Sigmoid colon (tissue), 3 donors: ENCODE measurements at regions not wholly inside any gene's neighbourhood (a gene's known extent, or its start where the extent isn't known, plus 50 kb on each side); places are given as distances from the start of the nearest gene placed in this dataset.

Experiments used
- POLR2A ChIP-seq, 2 donors: fragments of 450-650 bp; IDR thresholded peaks; one replicate each; pipeline ENCODE4 v1.6.1; 2016; ENCODE audit warnings: antibody characterized with exemption in 2 of 2, mild to moderate bottlenecking in 2 of 2, moderate library complexity in 2 of 2
- TF ChIP-seq, protein P1 (sequence below), 4 experiments: fragments of 450-650 bp in 3 of 4; fragments of 200-600 bp in 1 of 4; IDR thresholded peaks; one replicate each; pipeline ENCODE4 v1.5.1; 2016 to 2019; ENCODE audit warnings: antibody characterized with exemption in 4 of 4, mild to moderate bottlenecking in 3 of 4, moderate library complexity in 2 of 4

DNA sequence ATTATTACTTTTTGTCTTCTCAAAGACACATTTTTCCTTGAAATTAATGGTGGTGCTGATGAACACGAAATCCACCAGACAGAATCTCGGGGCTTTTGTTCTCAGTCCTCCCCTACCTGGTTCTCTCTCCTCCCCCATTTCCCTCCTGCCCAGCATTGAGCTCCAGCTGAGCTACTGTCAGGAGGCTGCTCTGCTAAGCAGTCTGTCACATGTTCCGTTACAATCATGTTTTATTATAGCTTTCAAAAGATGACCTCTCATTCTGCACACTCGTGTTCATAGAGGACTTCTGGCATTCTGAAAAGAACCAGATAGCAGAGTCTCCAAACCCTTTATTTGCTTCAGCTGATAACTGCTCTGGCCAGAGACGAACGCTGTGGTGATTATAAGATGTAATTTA lies 732.5 kb upstream of the RBFOX1 start:
- TF ChIP-seq, protein P1, sequence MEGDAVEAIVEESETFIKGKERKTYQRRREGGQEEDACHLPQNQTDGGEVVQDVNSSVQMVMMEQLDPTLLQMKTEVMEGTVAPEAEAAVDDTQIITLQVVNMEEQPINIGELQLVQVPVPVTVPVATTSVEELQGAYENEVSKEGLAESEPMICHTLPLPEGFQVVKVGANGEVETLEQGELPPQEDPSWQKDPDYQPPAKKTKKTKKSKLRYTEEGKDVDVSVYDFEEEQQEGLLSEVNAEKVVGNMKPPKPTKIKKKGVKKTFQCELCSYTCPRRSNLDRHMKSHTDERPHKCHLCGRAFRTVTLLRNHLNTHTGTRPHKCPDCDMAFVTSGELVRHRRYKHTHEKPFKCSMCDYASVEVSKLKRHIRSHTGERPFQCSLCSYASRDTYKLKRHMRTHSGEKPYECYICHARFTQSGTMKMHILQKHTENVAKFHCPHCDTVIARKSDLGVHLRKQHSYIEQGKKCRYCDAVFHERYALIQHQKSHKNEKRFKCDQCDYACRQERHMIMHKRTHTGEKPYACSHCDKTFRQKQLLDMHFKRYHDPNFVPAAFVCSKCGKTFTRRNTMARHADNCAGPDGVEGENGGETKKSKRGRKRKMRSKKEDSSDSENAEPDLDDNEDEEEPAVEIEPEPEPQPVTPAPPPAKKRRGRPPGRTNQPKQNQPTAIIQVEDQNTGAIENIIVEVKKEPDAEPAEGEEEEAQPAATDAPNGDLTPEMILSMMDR (IDR thresholded peaks at IDR 0.05) = no peak
- TF ChIP-seq POLR2A (IDR thresholded peaks at IDR 0.05) = no peak
